C4-2B (cell line): ENCODE measurements at regions not wholly inside any gene's neighbourhood (a gene's known extent, or its start where the extent isn't known, plus 50 kb on each side); places are given as distances from the start of the nearest gene placed in this dataset.

ENCODE experiments used
- H3K27ac ChIP-seq: fragments of 450-650 bp; 2 replicates; pipeline ENCODE4 v1.5.1; 2017
- CTCF ChIP-seq: fragments of 450-650 bp; conservative IDR thresholded peaks from 2 replicates; pipeline ENCODE4 v1.5.1; 2017; ENCODE audit warnings: mild to moderate bottlenecking
- ZFX ChIP-seq: fragments of 450-650 bp; IDR thresholded peaks from 2 replicates; pipeline ENCODE4 v1.6.1; 2017

- no peak for TF ChIP-seq ZFX
- no peak for TF ChIP-seq CTCF
Observed at GRCh38 chr6:166757232-166758135, 130.4 kb upstream of the RPS6KA2 start.

GRCh38 chr6:166754218-166755030 is 127.4 kb upstream of the RPS6KA2 start:
- no peak overlapping the region for H3K27ac ChIP-seq
- TF ChIP-seq CTCF (no peak), ZFX (no peak)

More at GRCh38 chr6:166757232-166758135, 130.4 kb upstream of the RPS6KA2 start:
- H3K27ac ChIP-seq: no peak overlapping the region

GRCh38 chr6:166752928-166753721 is 126.1 kb upstream of the RPS6KA2 start:
- H3K27ac ChIP-seq: no peak overlapping the region
- TF ChIP-seq ZFX (no peak), CTCF (no peak)

GRCh38 chr6:166752097-166752496 is 125.0 kb upstream of the RPS6KA2 start:
- no peak overlapping the region for H3K27ac ChIP-seq
- TF ChIP-seq CTCF: no peak
- no peak for TF ChIP-seq ZFX

- H3K27ac ChIP-seq: no peak overlapping the region
- TF ChIP-seq ZFX: no peak
- no peak for TF ChIP-seq CTCF
Observed at GRCh38 chr6:166751051-166751595, 124.1 kb upstream of the RPS6KA2 start.

- no peak overlapping the region for H3K27ac ChIP-seq
- no peak for TF ChIP-seq CTCF
- TF ChIP-seq ZFX: no peak
Observed at GRCh38 chr6:166750108-166750793, 123.2 kb upstream of the RPS6KA2 start.
